HepG2 (cell line): ENCODE measurements at regions not wholly inside any gene's neighbourhood (a gene's known extent, or its start where the extent isn't known, plus 50 kb on each side); places are given as distances from the start of the nearest gene placed in this dataset.
"Not testable (repeated sequence)": the region's sequence is repeated elsewhere in the genome, so short reads cannot be mapped to it uniquely, and the experiment has no call there.

Experiments
- ATAC-seq: fragments of 200-7000 bp; cut with Tn5 transposase; 3 replicates; pipeline ENCODE4 v1.9.1; 2020; ENCODE audit warnings: mild to moderate bottlenecking, moderate library complexity
- BruUV-seq: library from RNA; stranded (reverse); fragments of 400-500 nt; replicated peaks from 2 replicates; lab custom pipeline; 2021; lab: Mats Ljungman, UMichigan
- CTCF ChIA-PET: fragments of 300-600 bp; formaldehyde crosslinking; extraction: SDS; loops from one replicate; lab custom pipeline; 2021; ENCODE audit warnings: low total read pairs, inconsistent platforms, low intra/inter-chr PET ratio; lab: Yijun Ruan, JAX
- POLR2A ChIA-PET: fragments of 350-600 bp; sonication (Branson Sonifier 250); formaldehyde crosslinking; loops from one replicate; lab custom pipeline; 2020; ENCODE audit warnings: antibody characterized with exemption, inconsistent platforms; lab: Yijun Ruan, JAX
- DNase-seq: peaks from one replicate; pipeline ENCODE4 v3.0.0-alpha.2; 2015; ENCODE audit warnings: low spot score
- FAIRE-seq: peaks from 3 replicates; lab custom pipeline; 2011; peaks lifted over from hg19 to GRCh38; lab: Jason Lieb, UNC
- H2AFZ ChIP-seq: one replicate; pipeline ENCODE4 v1.6.1; 2011; ENCODE audit warnings: low read length, inconsistent platforms
- H3K27ac ChIP-seq: fragments of 300-600 bp; 3 replicates; pipeline ENCODE4 v1.8.0; 2011; ENCODE audit warnings: mixed run types, mild to moderate bottlenecking, mixed read lengths, low read length, inconsistent platforms; ENCODE audit not compliant: insufficient read depth; ENCODE audit errors: extremely low read length
- H3K27me3 ChIP-seq, 2 experiments: fragments of 200-600 bp in 1 of 2; 2 replicates in 1 of 2; 3 replicates in 1 of 2; pipeline versions ENCODE4 v1.6.0 to v1.8.0; 2011; ENCODE audit warnings: low read length in 2 of 2, mild to moderate bottlenecking in 2 of 2, moderate library complexity in 2 of 2, inconsistent platforms in 1 of 2; ENCODE audit not compliant: insufficient read depth in 2 of 2, control insufficient read depth in 1 of 2
- H3K36me3 ChIP-seq, 2 experiments: fragments of 200-600 bp in 1 of 2; replicated peaks in 1 of 2; 2 replicates in 1 of 2; 3 replicates in 1 of 2; pipeline versions ENCODE4 v1.5.1 to v1.8.0; 2011; ENCODE audit warnings: low read length in 2 of 2, inconsistent platforms in 1 of 2; ENCODE audit not compliant: insufficient read depth in 2 of 2, control insufficient read depth in 1 of 2
- H3K4me1 ChIP-seq: 2 replicates; pipeline ENCODE4 v1.5.1; 2012; ENCODE audit warnings: low read length, inconsistent platforms; ENCODE audit not compliant: insufficient read depth
- H3K4me2 ChIP-seq: 2 replicates; pipeline ENCODE4 v1.6.0; 2011; ENCODE audit warnings: low read depth, low read length, inconsistent platforms
- H3K4me3 ChIP-seq, 3 experiments: fragments of 200-600 bp in 1 of 3; sonication (generic), shearing (Covaris generic) in 1 of 3; replicated peaks in 1 of 3; 2 replicates each; pipeline ENCODE4 v1.5.1; 2011 to 2016; ENCODE audit warnings: low read length in 3 of 3, inconsistent platforms in 2 of 3, low read depth in 2 of 3, mild to moderate bottlenecking in 2 of 3, control low read depth in 1 of 3, mixed read lengths in 1 of 3; ENCODE audit not compliant: insufficient read depth in 1 of 3
- H3K79me2 ChIP-seq: one replicate; pipeline ENCODE4 v1.6.1; 2011; ENCODE audit warnings: low read length, inconsistent platforms; ENCODE audit not compliant: insufficient read depth
- H3K9ac ChIP-seq: 2 replicates; pipeline ENCODE4 v1.6.0; 2011; ENCODE audit warnings: mild to moderate bottlenecking, low read depth, low read length, inconsistent platforms; ENCODE audit not compliant: insufficient read depth
- H3K9me3 ChIP-seq: 2 replicates; pipeline ENCODE4 v1.5.1; 2012; ENCODE audit warnings: mild to moderate bottlenecking, low read length
- H4K20me1 ChIP-seq: 2 replicates; pipeline ENCODE4 v1.6.0; 2011; ENCODE audit warnings: inconsistent platforms, mild to moderate bottlenecking, low read length, moderate library complexity; ENCODE audit not compliant: insufficient read depth
- HNRNPUL1 ChIP-seq: fragments of 200-400 bp; formaldehyde crosslinking; IDR thresholded peaks from 2 replicates; pipeline ENCODE4 v1.6.1; 2017; ENCODE audit warnings: low read depth, mild to moderate bottlenecking, low read length, moderate library complexity
- KMT2B ChIP-seq: IDR thresholded peaks from 2 replicates; pipeline ENCODE4 v1.6.1; 2016; ENCODE audit warnings: missing genetic modification reagents, missing compliant biosample characterization
- ZBTB1 ChIP-seq: sonication (generic); formaldehyde crosslinking; IDR thresholded peaks from 2 replicates; pipeline ENCODE4 v1.4.0; 2020; ENCODE audit warnings: missing genetic modification reagents, borderline replicate concordance
- ZNF138 ChIP-seq: sonication (generic); formaldehyde crosslinking; IDR thresholded peaks from 2 replicates; pipeline ENCODE4 v1.5.0; 2020; ENCODE audit warnings: mild to moderate bottlenecking, low read depth, missing genetic modification reagents
- WGBS: methylation state at CpG from one replicate; pipeline ENCODE4 v1.1.6; 2017; ENCODE audit warnings: low lambda C conversion rate; 5-methylcytosine and 5-hydroxymethylcytosine counted together
- in situ Hi-C: cut with HindIII; loops from 2 replicates; pipeline ENCODE4 v1.10.0; 2017; ENCODE audit warnings: low pct_unique_long_range_greater_than_20kb; ENCODE audit not compliant: extremely low pct_ligation_motif_present
- intact Hi-C: fragments of 100-400 bp; cut with micrococcal nuclease; formaldehyde crosslinking; loops from one replicate; pipeline ENCODE4 v1.10.0; 2022; ENCODE audit not compliant: unreplicated experiment
- TF ChIP-seq, protein P1 (sequence below): sonication (generic); formaldehyde crosslinking; IDR thresholded peaks from 2 replicates; pipeline ENCODE4 v1.8.1; 2022; ENCODE audit warnings: mild to moderate bottlenecking, missing genetic modification reagents

DNA sequence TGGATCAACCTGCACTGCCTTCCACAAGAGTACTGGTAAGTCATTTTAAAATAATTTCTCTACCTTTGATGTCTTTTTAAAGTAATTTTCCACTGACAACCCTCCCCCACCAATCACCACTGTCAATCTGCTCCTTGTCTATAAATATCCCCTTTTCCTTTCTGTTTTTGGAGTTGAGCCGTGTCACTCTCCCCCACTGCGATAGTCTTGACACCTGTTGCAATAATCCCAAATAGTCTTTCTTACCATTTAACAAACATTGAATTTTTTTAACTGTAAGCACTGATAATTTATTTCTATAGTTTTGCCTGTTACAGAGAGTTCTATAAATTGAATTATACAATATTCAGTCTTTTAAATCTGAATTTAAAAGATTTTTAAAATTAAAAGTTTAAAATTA, 420.9 kb downstream of the COL11A1 start:
- Histone ChIP-seq H3K27me3 (no peaks in the 10 kb centered on the region), H4K20me1 (no peaks in the 10 kb centered on the region), H3K79me2 (no peaks in the 10 kb centered on the region), H3K9ac (no peak overlapping the region), H3K4me2 (no peak overlapping the region), H3K36me3 (no peaks in the 10 kb centered on the region), H3K27ac (no peak overlapping the region), H3K4me3 (no peak overlapping the region), H2AFZ (no peak overlapping the region), H3K4me1 (no peaks in the 10 kb centered on the region), H3K9me3 (peaks cover 17% of the 10 kb centered on the region)
- no TSS peak for BruUV-seq
- TF ChIP-seq, protein P1, sequence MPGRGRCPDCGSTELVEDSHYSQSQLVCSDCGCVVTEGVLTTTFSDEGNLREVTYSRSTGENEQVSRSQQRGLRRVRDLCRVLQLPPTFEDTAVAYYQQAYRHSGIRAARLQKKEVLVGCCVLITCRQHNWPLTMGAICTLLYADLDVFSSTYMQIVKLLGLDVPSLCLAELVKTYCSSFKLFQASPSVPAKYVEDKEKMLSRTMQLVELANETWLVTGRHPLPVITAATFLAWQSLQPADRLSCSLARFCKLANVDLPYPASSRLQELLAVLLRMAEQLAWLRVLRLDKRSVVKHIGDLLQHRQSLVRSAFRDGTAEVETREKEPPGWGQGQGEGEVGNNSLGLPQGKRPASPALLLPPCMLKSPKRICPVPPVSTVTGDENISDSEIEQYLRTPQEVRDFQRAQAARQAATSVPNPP = no peak
- TF ChIP-seq KMT2B (CRISPR knock-in tag) = no peak
- no peak for TF ChIP-seq HNRNPUL1
- no peak for TF ChIP-seq ZNF138 (CRISPR knock-in tag)
- 2% methylated on average over 2 of the region's 2 CpGs for WGBS
- ATAC-seq = no peak
- no peak for DNase-seq
- FAIRE-seq = no peak
- intact Hi-C loops (no loop called here), in situ Hi-C loops (no loop called here)
- POLR2A ChIA-PET = no interaction called here
- CTCF ChIA-PET = no interaction called here

GRCh38 chr1:102661481-102661880, 446.8 kb downstream of the COL11A1 start:
- FAIRE-seq (no peak), DNase-seq (no peak), ATAC-seq (no peak)
- Histone ChIP-seq H3K9ac (no peak overlapping the region), H3K4me1 (no peaks in the 10 kb centered on the region), H2AFZ (no peak overlapping the region), H3K79me2 (no peaks in the 10 kb centered on the region), H3K36me3 (no peaks in the 10 kb centered on the region), H3K4me3 (no peak overlapping the region), H4K20me1 (no peaks in the 10 kb centered on the region), H3K27me3 (no peaks in the 10 kb centered on the region; a peak in 1 of 5 replicates), H3K4me2 (no peak overlapping the region), H3K9me3 (no peaks in the 10 kb centered on the region), H3K27ac (no peak overlapping the region)
- no peak for TF ChIP-seq ZBTB1 (CRISPR knock-in tag)
- in situ Hi-C loops = no loop called here
- ChIA-PET POLR2A (no interaction called here), CTCF (no interaction called here)
- intact Hi-C loops = no loop called here
- WGBS = 61% methylated on average over 10 of the region's 13 CpGs
- no TSS peak for BruUV-seq

GRCh38 chr1:102659876-102660483, 448.3 kb downstream of the COL11A1 start:
- H3K4me1 ChIP-seq, H3K9ac ChIP-seq, H3K4me2 ChIP-seq, FAIRE-seq, BruUV-seq, ATAC-seq, POLR2A ChIA-PET, H3K27me3 ChIP-seq, CTCF ChIA-PET, H3K36me3 ChIP-seq, H4K20me1 ChIP-seq, H3K79me2 ChIP-seq, DNase-seq, H3K4me3 ChIP-seq, intact Hi-C loops, in situ Hi-C loops, H2AFZ ChIP-seq, H3K9me3 ChIP-seq, H3K27ac ChIP-seq: not testable (repeated sequence)
- no CpG with 5 or more reads among the region's 47 CpGs for WGBS
